Occipital lobe (tissue), 1 donor: ENCODE measurements at regions not wholly inside any gene's neighbourhood (a gene's known extent, or its start where the extent isn't known, plus 50 kb on each side); places are given as distances from the start of the nearest gene placed in this dataset.

Experiments used
- DNase-seq: peaks from one replicate; lab custom pipeline; 2025; lab: John Stamatoyannopoulos, UW

- DNase-seq, result no peak
These were observed 201.6 kb downstream of the PTPRU start for GRCh38 chr1:29437946-29438345.

GRCh38 chr1:29436181-29436785 is 200.0 kb downstream of the PTPRU start:
- DNase-seq, result no peak

- DNase-seq, result no peak
These were observed 197.5 kb downstream of the PTPRU start for GRCh38 chr1:29433830-29434229.

- DNase-seq, result no peak
These were observed 194.8 kb downstream of the PTPRU start for GRCh38 chr1:29431138-29431537.

GRCh38 chr1:29429656-29430055 is 193.3 kb downstream of the PTPRU start:
- DNase-seq, result no peak

- DNase-seq, result no peak
These were observed 192.7 kb downstream of the PTPRU start for GRCh38 chr1:29428997-29429396.

- no peak for DNase-seq
These were observed 191.9 kb downstream of the PTPRU start for GRCh38 chr1:29428280-29428615.

- no peak for DNase-seq
These were observed 191.4 kb downstream of the PTPRU start for GRCh38 chr1:29427614-29428279.

GRCh38 chr1:29426701-29427279 is 190.5 kb downstream of the PTPRU start:
- DNase-seq, result no peak

GRCh38 chr1:29425631-29426030 is 189.3 kb downstream of the PTPRU start:
- no peak for DNase-seq

- no peak for DNase-seq
These were observed 187.9 kb downstream of the PTPRU start for GRCh38 chr1:29424266-29424665.

- no peak for DNase-seq
These were observed 183.9 kb downstream of the PTPRU start for GRCh38 chr1:29420202-29420601.

- no peak for DNase-seq
These were observed 181.6 kb downstream of the PTPRU start for GRCh38 chr1:29417971-29418370.

GRCh38 chr1:29417147-29417858 is 181.0 kb downstream of the PTPRU start:
- DNase-seq, result no peak

GRCh38 chr1:29416267-29417146 is 180.2 kb downstream of the PTPRU start:
- DNase-seq, result no peak

GRCh38 chr1:29415861-29416260 is 179.5 kb downstream of the PTPRU start:
- no peak for DNase-seq

GRCh38 chr1:29415156-29415830 is 179.0 kb downstream of the PTPRU start:
- no peak for DNase-seq

GRCh38 chr1:29414086-29414485 is 177.8 kb downstream of the PTPRU start:
- no peak for DNase-seq

GRCh38 chr1:29413661-29414060 is 177.3 kb downstream of the PTPRU start:
- no peak for DNase-seq

GRCh38 chr1:29412591-29412990 is 176.3 kb downstream of the PTPRU start:
- DNase-seq, result no peak

GRCh38 chr1:29410476-29410875 is 174.2 kb downstream of the PTPRU start:
- DNase-seq, result no peak
